ENCODE measurements at regions not wholly inside any gene's neighbourhood (a gene's known extent, or its start where the extent isn't known, plus 50 kb on each side); places are given as distances from the start of the nearest gene placed in this dataset.

- H2AFZ ChIP-seq (ENCODE audit: low read depth), result no peak overlapping the region
- ChIA-PET CTCF (no interaction called here), POLR2A (no interaction called here)
- H3K27ac ChIP-seq (ENCODE audit: low read depth in 2 of 2, low read length in 1 of 2), result no peak overlapping the region
- peaks cover 0 to 3% of the 10 kb centered on the region in 2 experiments; a peak in 2 of 4 replicates for H3K4me1 ChIP-seq (ENCODE audit: control insufficient read depth in 1 of 2, insufficient read depth in 2 of 2, low read depth in 1 of 2, low read length in 1 of 2)
- H3K36me3 ChIP-seq (replicated peaks in 1 of 2; ENCODE audit: control insufficient read depth in 1 of 2, insufficient read depth in 2 of 2, low read length in 1 of 2), result no peaks in the 10 kb centered on the region
- TF ChIP-seq YY1 (IDR thresholded peaks at IDR 0.05; ENCODE audit: low read depth) (no peak), SMC3 (IDR thresholded peaks at IDR 0.05; ENCODE audit: low read depth, low read length) (no peak), MEF2A (IDR thresholded peaks at IDR 0.05; ENCODE audit: borderline replicate concordance, low read depth) (no peak), RAD21 (IDR thresholded peaks at IDR 0.05; ENCODE audit: low read length) (no peak), USF2 (IDR thresholded peaks at IDR 0.05; ENCODE audit: borderline replicate concordance, low read depth, low read length) (no peak), RCOR1 (IDR thresholded peaks at IDR 0.05; ENCODE audit: low read length) (no peak), TAF1 (IDR thresholded peaks at IDR 0.05; ENCODE audit: borderline replicate concordance, low read depth, low read length) (no peak)
- TF ChIP-seq, protein P1, sequence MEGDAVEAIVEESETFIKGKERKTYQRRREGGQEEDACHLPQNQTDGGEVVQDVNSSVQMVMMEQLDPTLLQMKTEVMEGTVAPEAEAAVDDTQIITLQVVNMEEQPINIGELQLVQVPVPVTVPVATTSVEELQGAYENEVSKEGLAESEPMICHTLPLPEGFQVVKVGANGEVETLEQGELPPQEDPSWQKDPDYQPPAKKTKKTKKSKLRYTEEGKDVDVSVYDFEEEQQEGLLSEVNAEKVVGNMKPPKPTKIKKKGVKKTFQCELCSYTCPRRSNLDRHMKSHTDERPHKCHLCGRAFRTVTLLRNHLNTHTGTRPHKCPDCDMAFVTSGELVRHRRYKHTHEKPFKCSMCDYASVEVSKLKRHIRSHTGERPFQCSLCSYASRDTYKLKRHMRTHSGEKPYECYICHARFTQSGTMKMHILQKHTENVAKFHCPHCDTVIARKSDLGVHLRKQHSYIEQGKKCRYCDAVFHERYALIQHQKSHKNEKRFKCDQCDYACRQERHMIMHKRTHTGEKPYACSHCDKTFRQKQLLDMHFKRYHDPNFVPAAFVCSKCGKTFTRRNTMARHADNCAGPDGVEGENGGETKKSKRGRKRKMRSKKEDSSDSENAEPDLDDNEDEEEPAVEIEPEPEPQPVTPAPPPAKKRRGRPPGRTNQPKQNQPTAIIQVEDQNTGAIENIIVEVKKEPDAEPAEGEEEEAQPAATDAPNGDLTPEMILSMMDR (IDR thresholded peaks at IDR 0.05), result no peak
- H3K4me2 ChIP-seq, result no peak overlapping the region
- H3F3A ChIP-seq (replicated peaks; ENCODE audit: insufficient read depth), result no peaks in the 10 kb centered on the region
- no peaks in the 10 kb centered on the region for H4K20me1 ChIP-seq (ENCODE audit: insufficient read depth)
- H3K9me3 ChIP-seq, result no peaks in the 10 kb centered on the region
- WGBS (ENCODE audit: low lambda C conversion rate), result 14% methylated on average over 2 of the region's 2 CpGs
- no peak overlapping the region for H3K4me3 ChIP-seq (ENCODE audit: low read depth in 2 of 2, low read length in 1 of 2)
- no peak for DNase-seq
- no peak overlapping the region for H3K9ac ChIP-seq
- H3K79me2 ChIP-seq (ENCODE audit: insufficient read depth), result no peaks in the 10 kb centered on the region
- no peaks in the 10 kb centered on the region for H3K9me2 ChIP-seq
- H3K27me3 ChIP-seq (ENCODE audit: insufficient read depth), result no peaks in the 10 kb centered on the region
These were observed 243.4 kb downstream of the NXPE2 start for GRCh38 chr11:114921697-114922096.

GRCh38 chr11:114924042-114924441 is 245.7 kb downstream of the NXPE2 start:
- no peak overlapping the region for H3K9ac ChIP-seq

More at GRCh38 chr11:114924042-114924441, 245.7 kb downstream of the NXPE2 start:
- TF ChIP-seq ELF1 (IDR thresholded peaks at IDR 0.05) (no peak), USF1 (IDR thresholded peaks at IDR 0.05; ENCODE audit: borderline replicate concordance, low read depth) (no peak)
- Histone ChIP-seq H4K20me1 (ENCODE audit: insufficient read depth) (no peaks in the 10 kb centered on the region), H2AFZ (ENCODE audit: low read depth) (no peak overlapping the region), H3K27ac (ENCODE audit: low read depth in 2 of 2, low read length in 1 of 2) (no peak overlapping the region), H3K79me2 (ENCODE audit: insufficient read depth) (no peaks in the 10 kb centered on the region), H3K27me3 (ENCODE audit: insufficient read depth) (no peaks in the 10 kb centered on the region), H3K9me2 (no peaks in the 10 kb centered on the region), H3K4me2 (no peak overlapping the region), H3K4me3 (ENCODE audit: low read depth in 2 of 2, low read length in 1 of 2) (no peak overlapping the region), H3K4me1 (ENCODE audit: control insufficient read depth in 1 of 2, insufficient read depth in 2 of 2, low read depth in 1 of 2, low read length in 1 of 2) (no peaks in the 10 kb centered on the region; a peak in 1 of 4 replicates), H3K9me3 (no peaks in the 10 kb centered on the region), H3F3A (replicated peaks; ENCODE audit: insufficient read depth) (no peaks in the 10 kb centered on the region), H3K36me3 (replicated peaks in 1 of 2; ENCODE audit: control insufficient read depth in 1 of 2, insufficient read depth in 2 of 2, low read length in 1 of 2) (no peaks in the 10 kb centered on the region)
- DNase-seq, result no peak
- ChIA-PET POLR2A (no interaction called here), CTCF (no interaction called here)
